Vagina (tissue), 2 donors: ENCODE measurements at regions not wholly inside any gene's neighbourhood (a gene's known extent, or its start where the extent isn't known, plus 50 kb on each side); places are given as distances from the start of the nearest gene placed in this dataset.

Source experiments
- DNase-seq, 2 donors: peaks; one replicate each; pipeline ENCODE4 v3.0.0-alpha.2; 2017; ENCODE audit errors: extremely low spot score in 2 of 2
- H3K27ac ChIP-seq: fragments of 200-600 bp; sonication (generic); one replicate; pipeline ENCODE4 v1.5.1; 2019
- H3K27me3 ChIP-seq: fragments of 200-600 bp; sonication (generic); one replicate; pipeline ENCODE4 v1.5.1; 2019
- H3K36me3 ChIP-seq, 2 donors: fragments of 200-600 bp; sonication (generic); one replicate each; pipeline ENCODE4 v1.5.1; 2017 to 2019
- H3K4me1 ChIP-seq: fragments of 200-600 bp; sonication (generic); one replicate; pipeline ENCODE4 v1.5.1; 2019
- H3K4me3 ChIP-seq, 2 donors: fragments of 200-600 bp; sonication (generic); 1 replicate in 1 of 2; 2 replicates in 1 of 2; pipeline ENCODE4 v1.5.1; 2016 to 2019
- H3K9me3 ChIP-seq: fragments of 200-600 bp; sonication (generic); one replicate; pipeline ENCODE4 v1.5.1; 2019
- CTCF ChIP-seq, 3 experiments: fragments of 450-650 bp in 2 of 3; fragments of 200-600 bp in 1 of 3; sonication (generic) in 1 of 3; IDR thresholded peaks; one replicate each; pipeline ENCODE4 v1.5.1; 2017 to 2019; ENCODE audit warnings: antibody characterized with exemption in 3 of 3, mild to moderate bottlenecking in 2 of 3, moderate library complexity in 2 of 3
- POLR2A ChIP-seq, 2 donors: fragments of 450-650 bp; IDR thresholded peaks; one replicate each; pipeline ENCODE4 v1.6.1; 2017; ENCODE audit warnings: antibody characterized with exemption in 2 of 2, mild to moderate bottlenecking in 2 of 2, moderate library complexity in 2 of 2
- POLR2AphosphoS5 ChIP-seq, 2 donors: sonication (generic); formaldehyde crosslinking; IDR thresholded peaks; one replicate each; pipeline ENCODE4 v1.9.0; 2017; ENCODE audit warnings: antibody characterized with exemption in 2 of 2, mild to moderate bottlenecking in 2 of 2, low read depth in 1 of 2; ENCODE audit not compliant: insufficient read depth in 1 of 2
- intact Hi-C: fragments of 100-400 bp; cut with DNase I; formaldehyde crosslinking; loops from one replicate; pipeline ENCODE4 v1.15.1; 2023

GRCh38 chr11:96714689-96715088 lies 324.9 kb downstream of the JRKL start:
- intact Hi-C loops = loop anchor here (5.0 kb wide), 1 partner anchor 1148 kb away; no protein-coding TSS in a partner anchor

GRCh38 chr11:96715208-96715607 lies 325.4 kb downstream of the JRKL start:
- TF ChIP-seq POLR2AphosphoS5 (IDR thresholded peaks at IDR 0.05; ENCODE audit: insufficient read depth in 1 of 2, low read depth in 1 of 2) = no peak
- no peak for TF ChIP-seq CTCF (IDR thresholded peaks at IDR 0.05)
- TF ChIP-seq POLR2A (IDR thresholded peaks at IDR 0.05) = no peak
- intact Hi-C loops = loop anchor here (5.0 kb wide), 1 partner anchor 1147 kb away; no protein-coding TSS in a partner anchor
- no peak overlapping the region for H3K27ac ChIP-seq

More at GRCh38 chr11:96714689-96715088, 324.9 kb downstream of the JRKL start:
- Histone ChIP-seq H3K4me3 (no peak overlapping the region), H3K4me1 (no peaks in the 10 kb centered on the region), H3K27me3 (no peaks in the 10 kb centered on the region), H3K27ac (no peak overlapping the region), H3K36me3 (no peaks in the 10 kb centered on the region), H3K9me3 (no peaks in the 10 kb centered on the region)
- no peak for DNase-seq
- TF ChIP-seq POLR2AphosphoS5 (IDR thresholded peaks at IDR 0.05; ENCODE audit: insufficient read depth in 1 of 2, low read depth in 1 of 2) = no peak
- TF ChIP-seq CTCF (IDR thresholded peaks at IDR 0.05) = no peak
- TF ChIP-seq POLR2A (IDR thresholded peaks at IDR 0.05) = no peak

GRCh38 chr11:96736601-96737000 lies 346.8 kb downstream of the JRKL start:
- no peak overlapping the region for H3K27ac ChIP-seq
- DNase-seq = no peak
- intact Hi-C loops = no loop called here
- no peaks in the 10 kb centered on the region for H3K9me3 ChIP-seq
- no peaks in the 10 kb centered on the region for H3K27me3 ChIP-seq
- H3K4me1 ChIP-seq = no peaks in the 10 kb centered on the region
- H3K36me3 ChIP-seq = no peaks in the 10 kb centered on the region
- TF ChIP-seq CTCF (IDR thresholded peaks at IDR 0.05) (no peak), POLR2A (IDR thresholded peaks at IDR 0.05) (no peak), POLR2AphosphoS5 (IDR thresholded peaks at IDR 0.05; ENCODE audit: insufficient read depth in 1 of 2, low read depth in 1 of 2) (no peak)
- H3K4me3 ChIP-seq = no peak overlapping the region

More at GRCh38 chr11:96715208-96715607, 325.4 kb downstream of the JRKL start:
- H3K4me3 ChIP-seq = no peak overlapping the region
- no peak for DNase-seq
- H3K4me1 ChIP-seq = no peaks in the 10 kb centered on the region
- H3K9me3 ChIP-seq = no peaks in the 10 kb centered on the region
- no peaks in the 10 kb centered on the region for H3K36me3 ChIP-seq
- no peaks in the 10 kb centered on the region for H3K27me3 ChIP-seq

GRCh38 chr11:96738311-96738710 lies 348.5 kb downstream of the JRKL start:
- DNase-seq = no peak
- Histone ChIP-seq H3K27me3 (no peaks in the 10 kb centered on the region), H3K9me3 (no peaks in the 10 kb centered on the region), H3K27ac (no peak overlapping the region), H3K36me3 (no peaks in the 10 kb centered on the region), H3K4me1 (no peaks in the 10 kb centered on the region), H3K4me3 (no peak overlapping the region)
- intact Hi-C loops = no loop called here
- TF ChIP-seq POLR2A (IDR thresholded peaks at IDR 0.05) (no peak), POLR2AphosphoS5 (IDR thresholded peaks at IDR 0.05; ENCODE audit: insufficient read depth in 1 of 2, low read depth in 1 of 2) (no peak), CTCF (IDR thresholded peaks at IDR 0.05) (no peak)

- Histone ChIP-seq H3K9me3 (no peaks in the 10 kb centered on the region), H3K27me3 (no peaks in the 10 kb centered on the region), H3K27ac (no peak overlapping the region), H3K36me3 (no peaks in the 10 kb centered on the region), H3K4me3 (no peak overlapping the region), H3K4me1 (no peaks in the 10 kb centered on the region)
- no peak for TF ChIP-seq CTCF (IDR thresholded peaks at IDR 0.05)
- TF ChIP-seq POLR2AphosphoS5 (IDR thresholded peaks at IDR 0.05; ENCODE audit: insufficient read depth in 1 of 2, low read depth in 1 of 2) = no peak
- TF ChIP-seq POLR2A (IDR thresholded peaks at IDR 0.05) = no peak
- intact Hi-C loops = no loop called here
- DNase-seq = no peak
These were observed 351.3 kb downstream of the JRKL start for GRCh38 chr11:96741068-96741467.
